ENCODE measurements at regions not wholly inside any gene's neighbourhood (a gene's known extent, or its start where the extent isn't known, plus 50 kb on each side); places are given as distances from the start of the nearest gene placed in this dataset.

DNA sequence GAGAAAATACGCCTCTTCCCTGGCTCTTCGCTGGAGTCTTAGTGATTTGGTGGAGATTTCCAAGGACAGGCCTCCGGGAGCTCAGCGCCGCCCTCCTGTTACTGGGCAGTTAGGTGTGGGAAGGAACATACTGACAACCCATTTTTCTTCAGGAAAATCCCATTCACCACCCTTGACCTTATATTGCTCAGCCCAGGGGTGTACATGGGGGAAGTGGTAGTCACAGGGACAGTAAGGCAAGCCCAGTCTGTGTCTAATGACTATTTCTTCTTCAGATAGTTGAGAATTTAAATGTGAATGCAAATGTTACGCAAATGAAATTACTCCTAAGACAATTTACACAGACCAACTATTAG lies 119.4 kb downstream of the UQCRFS1 start:
- DNase-seq = no peak

- no peak for DNase-seq
Measured at GRCh38 chr19:29092712-29093552, 120.0 kb downstream of the UQCRFS1 start.

GRCh38 chr19:29090783-29091526 lies 122.0 kb downstream of the UQCRFS1 start:
- no peak for DNase-seq

DNA sequence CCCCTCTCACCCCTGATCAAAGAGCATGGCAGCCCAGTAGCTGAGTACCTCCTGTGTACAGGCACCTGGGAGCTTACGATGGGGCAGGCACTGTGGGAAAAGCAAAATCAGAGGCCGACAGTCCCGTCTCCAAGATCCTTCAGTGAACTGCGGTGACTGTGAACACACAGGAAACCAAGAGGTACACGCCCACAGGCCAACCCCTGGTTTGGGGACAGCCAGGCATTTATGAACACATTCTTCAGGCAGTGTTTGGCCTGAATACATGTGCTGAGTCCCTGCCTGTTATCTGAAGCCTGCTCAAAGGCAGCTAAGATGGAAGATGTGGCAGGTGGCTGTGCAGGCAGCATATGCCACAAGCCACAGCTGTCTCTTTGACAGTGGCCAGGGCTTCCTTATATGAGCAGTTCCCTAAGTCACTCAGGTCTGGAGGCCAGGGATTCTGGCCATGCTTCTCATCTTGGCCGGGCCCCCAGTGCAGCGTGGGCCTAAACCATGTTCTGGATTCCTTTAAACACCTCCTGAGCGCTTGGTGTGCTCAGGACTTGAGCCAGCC lies 123.6 kb downstream of the UQCRFS1 start:
- DNase-seq = no peak

DNA sequence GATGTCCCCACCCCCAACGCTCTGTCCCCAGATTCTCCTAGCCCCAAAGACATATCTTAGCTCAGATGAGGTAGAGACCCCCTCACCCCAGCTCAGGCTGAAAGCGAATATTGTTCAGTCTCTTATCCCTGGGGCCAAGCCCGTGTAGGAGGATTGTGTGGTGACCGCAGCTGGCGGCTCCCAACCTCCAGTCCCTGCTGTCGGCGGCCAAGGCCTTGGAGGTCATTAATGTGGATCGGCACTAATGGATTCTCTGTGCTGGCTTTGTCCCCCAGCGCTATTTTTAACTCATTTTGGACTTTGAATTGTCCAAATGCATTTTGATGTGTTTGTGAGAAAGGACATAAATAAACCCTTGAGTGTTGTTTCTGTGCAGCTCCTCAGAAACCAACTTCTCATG lies 124.2 kb downstream of the UQCRFS1 start:
- DNase-seq = no peak

DNA sequence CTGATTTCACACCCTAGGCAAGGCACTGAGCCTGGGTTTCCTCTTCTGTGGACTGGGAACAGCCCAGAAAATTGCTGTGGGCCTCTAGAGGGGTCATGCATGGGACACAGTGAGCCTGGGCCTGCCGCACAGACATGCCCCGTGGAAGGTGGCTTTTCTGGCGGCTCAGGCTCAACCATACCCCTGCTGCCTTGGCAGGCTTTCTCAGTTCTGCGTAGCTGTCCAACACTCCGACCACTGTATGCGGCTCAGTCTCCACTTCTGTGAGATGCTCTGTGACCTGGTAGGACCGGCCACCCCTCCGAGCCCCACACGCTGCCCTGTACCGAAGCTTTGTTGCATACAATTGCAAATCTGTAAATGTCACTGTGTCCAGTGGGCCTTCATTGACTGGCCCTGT lies 126.3 kb downstream of the UQCRFS1 start:
- DNase-seq = no peak

- no peak for DNase-seq
Measured at GRCh38 chr19:29086182-29086581, 126.8 kb downstream of the UQCRFS1 start.

DNA sequence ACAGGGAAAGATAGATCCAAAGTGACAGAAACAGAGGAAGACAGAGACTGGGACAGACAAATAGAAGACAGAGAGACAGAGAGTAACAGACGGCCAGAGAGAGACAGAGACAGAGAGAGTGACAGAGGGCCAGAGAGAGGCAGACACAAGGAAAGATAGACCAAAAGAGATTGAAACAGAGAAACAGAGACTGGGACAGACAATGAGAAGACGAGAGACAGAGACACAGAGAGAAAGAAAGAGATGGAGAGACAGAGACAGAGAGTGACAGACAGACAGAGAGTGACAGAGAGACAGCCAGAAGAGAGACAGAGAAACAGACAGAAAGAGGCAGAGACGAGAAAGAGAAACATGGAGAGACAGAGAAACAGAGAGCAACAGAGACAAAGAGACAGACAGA lies 127.3 kb downstream of the UQCRFS1 start:
- DNase-seq = no peak

DNA sequence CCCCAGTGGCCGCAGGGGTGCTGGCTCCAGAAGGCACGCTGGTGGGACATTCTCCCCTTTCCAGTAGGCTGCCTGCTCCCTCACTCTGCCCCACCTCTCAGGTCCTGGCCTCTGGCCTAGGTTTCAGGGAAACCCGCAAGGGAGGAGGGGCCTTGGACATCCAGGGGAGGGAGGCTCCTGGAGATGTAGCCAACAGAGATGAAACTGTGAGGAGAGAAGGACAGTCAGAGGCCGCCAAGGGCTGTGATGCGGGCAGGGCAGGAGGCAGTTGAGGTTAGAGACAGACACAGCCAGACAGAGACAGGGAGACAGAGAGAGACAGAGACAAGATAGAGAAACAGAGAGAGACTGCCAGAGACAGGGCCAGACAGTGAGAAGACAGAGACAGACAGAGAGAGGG lies 127.7 kb downstream of the UQCRFS1 start:
- no peak for DNase-seq

- no peak for DNase-seq
Measured at GRCh38 chr19:29084266-29084665, 128.7 kb downstream of the UQCRFS1 start.

DNA sequence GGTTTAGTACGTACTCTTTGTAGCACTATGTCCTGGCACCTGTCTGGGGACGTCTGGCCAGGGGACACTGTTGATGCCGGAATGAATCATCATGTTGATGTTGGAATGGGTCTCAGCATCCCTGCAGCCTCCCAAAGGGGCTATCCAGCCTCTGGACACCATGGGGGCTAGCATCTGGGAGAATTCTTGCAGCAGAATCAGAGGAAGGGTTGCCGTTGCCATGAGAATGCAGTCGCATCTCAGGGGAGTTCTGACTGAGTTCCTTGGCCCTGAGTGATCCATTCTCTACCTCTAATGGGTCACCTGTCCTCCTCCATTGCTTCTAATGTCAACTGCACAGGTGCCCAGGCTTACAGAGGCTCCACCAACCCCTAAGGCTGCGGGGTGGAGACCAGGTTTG lies 129.1 kb downstream of the UQCRFS1 start:
- DNase-seq = no peak

- DNase-seq = no peak
Measured at GRCh38 chr19:29079356-29080032, 133.5 kb downstream of the UQCRFS1 start.

DNA sequence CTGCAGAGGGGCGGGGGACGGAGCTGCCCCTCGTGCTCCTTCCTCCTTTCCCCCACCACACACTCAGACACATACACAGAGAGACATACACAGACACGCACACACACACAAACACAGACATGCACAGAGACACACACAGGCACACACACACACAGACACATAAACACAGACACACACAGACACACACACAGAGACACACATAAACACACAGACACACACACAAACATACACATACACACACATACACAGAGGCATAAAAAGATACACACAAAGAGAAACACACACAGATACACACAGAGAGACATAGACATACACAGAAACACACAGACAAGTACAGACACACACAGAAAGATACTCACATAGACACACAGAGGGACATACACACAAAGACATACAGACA lies 136.0 kb downstream of the UQCRFS1 start:
- no peak for DNase-seq

DNA sequence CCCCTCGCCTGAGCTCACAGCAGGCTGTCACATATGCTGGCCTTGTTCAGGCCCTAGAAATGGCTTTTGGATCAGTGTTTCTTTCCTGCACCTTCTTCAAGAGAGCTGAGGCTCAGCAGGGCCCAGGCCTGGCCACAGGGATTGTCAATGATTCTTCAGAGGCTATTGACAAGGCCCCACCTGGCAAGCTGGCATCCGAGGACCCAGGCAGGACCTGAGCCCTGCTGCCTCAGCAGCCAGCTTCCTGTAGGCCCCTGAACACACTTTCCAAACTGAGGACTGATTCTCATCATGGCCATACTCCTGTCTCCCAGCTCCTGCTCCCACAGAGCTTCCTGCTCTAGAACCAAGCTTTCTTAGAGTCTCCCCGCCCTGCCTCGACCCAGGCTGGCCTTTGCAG lies 136.8 kb downstream of the UQCRFS1 start:
- DNase-seq = no peak

DNA sequence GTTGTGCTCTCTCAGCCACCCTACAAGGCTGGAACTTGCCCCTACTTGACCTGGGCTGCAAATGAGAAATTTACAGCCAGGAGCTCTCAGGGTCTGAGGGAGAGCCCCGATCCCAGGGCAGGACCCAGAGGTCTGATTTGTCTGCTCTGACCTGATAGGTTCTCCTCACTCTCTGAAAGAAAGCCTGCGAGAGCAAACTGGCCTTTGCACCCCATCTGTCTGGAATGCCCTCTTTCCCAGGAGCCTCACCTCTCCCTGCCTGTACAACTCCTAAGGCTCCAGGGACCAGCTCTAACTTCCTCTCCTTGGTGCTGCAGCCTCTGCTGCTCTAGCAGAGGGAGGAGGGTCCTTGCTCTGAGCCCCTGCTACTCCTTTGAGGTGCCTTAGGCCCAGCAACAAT lies 137.8 kb downstream of the UQCRFS1 start:
- DNase-seq = no peak

- DNase-seq = no peak
Measured at GRCh38 chr19:29074579-29074978, 138.4 kb downstream of the UQCRFS1 start.

DNA sequence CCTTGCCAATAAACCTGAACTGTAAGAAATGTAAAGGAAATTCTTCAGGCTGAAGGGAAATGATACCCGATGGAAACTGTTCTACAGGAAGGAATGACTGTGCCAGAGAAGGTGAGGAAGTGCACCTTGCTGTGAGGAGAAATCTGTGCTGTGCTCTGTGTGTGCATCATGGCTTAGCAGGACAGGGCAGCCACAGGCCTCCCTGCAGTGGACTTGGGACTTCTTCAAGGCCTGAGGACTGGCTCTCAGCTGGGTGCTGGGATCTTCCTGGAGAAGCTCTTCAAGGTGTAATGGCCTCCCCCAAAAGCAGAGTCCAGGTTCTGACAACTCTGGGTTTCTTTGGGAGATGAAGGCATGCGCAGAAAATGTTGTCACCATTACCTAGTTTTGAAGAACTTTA lies 145.1 kb downstream of the UQCRFS1 start:
- no peak for DNase-seq

DNA sequence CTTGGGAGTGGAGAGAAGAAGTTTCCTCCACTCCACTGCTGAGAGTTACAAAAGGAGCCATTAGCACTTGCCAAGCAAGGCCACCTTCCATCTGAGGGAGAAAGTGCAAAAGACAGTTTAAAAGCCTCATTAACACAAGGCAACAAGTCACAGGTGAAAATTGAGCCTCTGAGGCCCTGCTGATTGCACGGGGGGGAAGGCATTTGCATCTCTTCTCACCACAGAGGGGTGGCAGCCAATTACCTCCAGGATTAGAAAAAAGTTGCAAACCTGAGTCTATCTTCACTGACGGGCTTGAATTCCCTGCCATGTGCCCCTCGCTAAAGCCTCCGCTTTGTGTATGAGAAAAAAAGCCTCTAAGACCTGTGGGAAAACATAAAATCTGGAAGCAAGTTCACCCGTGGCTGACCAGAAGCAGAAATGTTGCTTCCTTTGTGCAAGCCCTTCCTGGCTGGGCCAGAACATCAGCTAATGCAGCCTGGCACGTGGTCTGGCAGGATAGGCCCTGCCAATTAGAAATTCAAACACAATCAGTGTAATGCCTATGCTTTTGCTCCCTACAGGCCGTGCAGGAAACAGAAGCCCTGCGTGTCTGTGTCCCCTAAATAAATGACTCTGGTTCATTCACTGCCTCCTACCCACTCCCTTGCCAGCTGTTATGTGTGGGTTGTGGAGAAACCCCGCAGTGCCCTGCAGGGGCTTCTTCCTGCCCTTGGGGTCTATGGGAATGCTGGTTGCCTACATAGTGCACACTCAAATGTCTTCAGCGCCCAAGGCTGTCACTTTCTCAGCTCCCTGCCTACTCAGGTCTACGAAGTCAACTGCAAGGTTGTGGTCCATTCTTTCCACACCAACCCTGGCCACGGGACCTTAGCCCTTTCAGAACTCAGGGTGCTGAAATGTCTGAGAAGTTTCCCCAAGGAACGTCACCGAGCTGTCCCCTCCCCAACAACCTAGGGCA lies 150.2 kb downstream of the UQCRFS1 start:
- DNase-seq = no peak

GRCh38 chr19:29060813-29061364 lies 152.1 kb downstream of the UQCRFS1 start:
- DNase-seq = no peak

DNA sequence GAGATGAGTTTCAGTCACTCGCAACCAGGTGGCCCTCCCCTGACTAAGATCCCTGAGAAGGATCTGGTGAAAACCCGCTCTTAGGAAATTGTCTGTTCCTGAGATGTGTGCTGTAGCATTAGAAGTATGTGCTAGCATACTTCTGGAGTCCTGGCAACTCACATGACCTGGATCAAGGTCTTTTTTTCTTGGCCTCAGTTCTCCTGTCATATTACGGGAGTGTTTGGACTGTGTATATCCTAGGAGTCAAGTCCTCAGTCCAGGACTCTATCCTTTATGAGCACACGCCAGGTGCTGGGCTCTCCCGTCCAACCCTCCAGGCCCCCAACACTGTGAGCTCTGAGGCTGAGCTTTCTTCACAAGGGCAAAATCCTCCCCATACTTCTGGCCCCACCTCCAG lies 156.4 kb downstream of the UQCRFS1 start:
- no peak for DNase-seq

DNA sequence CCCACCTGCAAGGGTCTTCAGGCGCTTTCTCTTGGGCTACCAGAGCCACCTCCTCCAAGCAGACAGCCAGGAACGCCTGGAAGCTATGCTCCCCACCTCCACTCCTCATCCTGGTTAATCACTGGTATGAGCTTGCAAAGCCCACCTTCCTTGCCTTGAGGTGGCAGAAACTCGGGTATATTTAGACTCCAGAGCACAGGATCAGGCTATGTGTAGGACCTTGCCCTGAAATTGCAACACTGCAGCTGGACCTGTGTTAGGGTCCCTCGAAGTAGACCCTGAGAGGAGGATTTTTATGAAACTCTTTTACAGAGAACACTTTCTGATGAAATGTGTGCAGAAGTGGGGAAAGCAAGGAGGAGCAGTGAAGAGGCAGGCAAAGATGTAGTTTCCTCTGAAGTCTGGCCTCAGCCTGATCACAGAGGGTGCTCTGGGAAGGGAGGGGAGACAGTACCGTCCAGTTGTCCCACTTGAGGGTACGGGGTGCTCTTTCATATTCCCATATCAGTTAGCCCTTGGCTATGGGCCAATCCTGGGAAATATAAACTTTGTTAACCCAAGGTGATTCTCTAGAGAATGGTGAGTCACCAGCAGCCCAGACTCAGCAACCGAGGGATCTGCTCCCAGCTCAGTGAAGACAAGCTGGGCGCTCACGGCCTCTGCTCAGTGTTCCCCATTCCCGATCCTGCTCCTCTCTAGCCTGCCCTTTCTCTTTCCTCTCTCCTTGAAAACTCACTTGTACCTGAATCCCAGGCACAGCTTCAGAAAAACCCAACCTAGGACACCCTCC lies 157.9 kb downstream of the UQCRFS1 start:
- DNase-seq = no peak
